Endodermal cell (in vitro differentiated cells): ENCODE measurements at regions not wholly inside any gene's neighbourhood (a gene's known extent, or its start where the extent isn't known, plus 50 kb on each side); places are given as distances from the start of the nearest gene placed in this dataset.

Source experiments
- DNase-seq: peaks from one replicate; pipeline ENCODE4 v3.0.0-alpha.2; 2017
- H3K27ac ChIP-seq: 2 replicates; pipeline ENCODE4 v1.5.1; 2013; ENCODE audit warnings: mild to moderate bottlenecking, low read depth, low read length, moderate library complexity
- H3K27me3 ChIP-seq: 2 replicates; pipeline ENCODE4 v1.6.1; 2013; ENCODE audit warnings: mild to moderate bottlenecking, low read length, moderate library complexity; ENCODE audit not compliant: insufficient read depth, control insufficient read depth, poor library complexity, severe bottlenecking
- H3K36me3 ChIP-seq: 2 replicates; pipeline ENCODE4 v1.7.0; 2013; ENCODE audit warnings: mild to moderate bottlenecking, low read length, moderate library complexity; ENCODE audit not compliant: control insufficient read depth, insufficient read depth
- H3K4me1 ChIP-seq: one replicate; pipeline ENCODE4 v1.7.0; 2013; ENCODE audit warnings: low read length; ENCODE audit not compliant: control insufficient read depth, insufficient read depth
- H3K4me3 ChIP-seq: 2 replicates; pipeline ENCODE4 v1.5.1; 2013; ENCODE audit warnings: mild to moderate bottlenecking, low read length, moderate library complexity
- H3K9ac ChIP-seq: 2 replicates; pipeline ENCODE4 v1.6.1; 2013; ENCODE audit warnings: mild to moderate bottlenecking, low read length, moderate library complexity; ENCODE audit not compliant: poor library complexity, severe bottlenecking; ENCODE audit errors: extremely low read depth
- H3K9me3 ChIP-seq: 2 replicates; pipeline ENCODE4 v1.6.1; 2013; ENCODE audit warnings: mild to moderate bottlenecking, low read length, moderate library complexity; ENCODE audit not compliant: control insufficient read depth
- H3K27ac Mint-ChIP-seq: 2 replicates; pipeline ENCODE4 v1.8.0; 2020; ENCODE audit warnings: mixed read lengths
- H3K27me3 Mint-ChIP-seq: 2 replicates; pipeline ENCODE4 v1.8.0; 2021; ENCODE audit warnings: mild to moderate bottlenecking, mixed read lengths; ENCODE audit not compliant: insufficient read depth
- H3K36me3 Mint-ChIP-seq: 2 replicates; pipeline ENCODE4 v1.8.0; 2020; ENCODE audit warnings: low read depth, mixed read lengths
- H3K4me1 Mint-ChIP-seq: 2 replicates; pipeline ENCODE4 v1.8.0; 2020; ENCODE audit warnings: mixed read lengths
- H3K4me3 Mint-ChIP-seq: 2 replicates; pipeline ENCODE4 v1.8.0; 2020; ENCODE audit warnings: mild to moderate bottlenecking, moderate library complexity, mixed read lengths
- H3K9me3 Mint-ChIP-seq: 2 replicates; pipeline ENCODE4 v1.8.0; 2020; ENCODE audit warnings: mild to moderate bottlenecking, mixed read lengths
- CTCF ChIP-seq: fragments of 200-600 bp; sonication (generic); conservative IDR thresholded peaks from 2 replicates; pipeline ENCODE4 v1.5.0; 2021; ENCODE audit warnings: antibody characterized with exemption, mild to moderate bottlenecking
- WGBS, 2 experiments: methylation state at CpG; one replicate each; pipeline versions ENCODE4 v1.1.5 to v1.1.7; 2013; ENCODE audit warnings: missing lambda C conversion rate in 2 of 2, mixed read lengths in 1 of 2; ENCODE audit not compliant: insufficient coverage in 1 of 2, insufficient read length in 1 of 2; 5-methylcytosine and 5-hydroxymethylcytosine counted together

DNA sequence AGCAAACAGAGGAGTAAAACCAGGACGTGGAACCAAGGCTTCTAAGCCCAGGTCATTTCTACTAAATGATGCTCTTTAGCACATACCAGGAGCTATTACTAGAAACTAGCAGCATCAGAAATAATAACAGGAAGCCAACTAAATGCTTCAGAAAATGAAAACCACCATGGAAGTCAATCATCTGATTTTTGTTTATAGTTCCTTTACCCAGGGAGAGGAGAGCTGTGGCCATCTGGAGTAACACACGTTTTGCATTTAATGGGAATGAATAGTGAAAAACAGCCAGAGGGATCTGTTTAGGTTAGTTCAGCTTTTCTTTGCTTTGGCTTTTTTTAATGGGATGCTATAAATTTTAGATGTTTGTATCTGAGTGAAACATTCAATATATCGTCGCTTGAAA, 250.7 kb upstream of the ARHGAP20 start:
- H3K9me3 ChIP-seq, result no peaks in the 10 kb centered on the region
- Mint-ChIP-seq H3K4me3 (no peak overlapping the region), H3K27me3 (no peaks in the 10 kb centered on the region), H3K36me3 (no peaks in the 10 kb centered on the region), H3K27ac (no peak overlapping the region), H3K9me3 (no peaks in the 10 kb centered on the region), H3K4me1 (no peaks in the 10 kb centered on the region)
- DNase-seq, result no peak
- no peaks in the 10 kb centered on the region for H3K36me3 ChIP-seq
- H3K4me1 ChIP-seq, result no peaks in the 10 kb centered on the region
- no peak overlapping the region for H3K9ac ChIP-seq
- no peak overlapping the region for H3K4me3 ChIP-seq
- 63 to 86% methylated on average over 1 to 4 of the region's 4 CpGs for WGBS, 2 experiments
- no peak overlapping the region for H3K27ac ChIP-seq
- H3K27me3 ChIP-seq, result no peaks in the 10 kb centered on the region
- no peak for TF ChIP-seq CTCF

DNA sequence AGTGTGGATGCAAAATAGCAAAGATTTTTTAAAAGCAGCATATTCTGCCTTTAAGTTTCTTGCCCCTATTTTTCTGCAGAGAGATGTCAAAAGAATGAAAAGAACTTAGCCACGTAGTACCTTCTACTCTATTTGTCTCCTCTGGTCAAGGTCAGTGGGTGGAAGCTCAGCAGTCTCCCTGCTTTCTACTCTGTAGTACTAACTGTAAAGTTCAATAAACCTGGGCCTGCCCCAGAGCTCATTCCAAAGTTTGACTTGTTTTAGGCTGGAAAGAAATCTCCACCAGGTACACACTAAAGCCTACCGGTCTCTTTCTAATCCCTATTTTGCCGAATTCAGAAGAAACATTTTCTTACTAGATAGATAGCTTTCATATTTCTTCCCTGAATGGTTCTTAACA, 247.9 kb upstream of the ARHGAP20 start:
- Mint-ChIP-seq H3K9me3 (no peaks in the 10 kb centered on the region), H3K4me1 (no peaks in the 10 kb centered on the region), H3K27me3 (no peaks in the 10 kb centered on the region), H3K27ac (no peak overlapping the region), H3K36me3 (no peaks in the 10 kb centered on the region), H3K4me3 (no peak overlapping the region)
- Histone ChIP-seq H3K4me1 (no peaks in the 10 kb centered on the region), H3K9ac (no peak overlapping the region), H3K27ac (no peak overlapping the region), H3K9me3 (no peaks in the 10 kb centered on the region), H3K4me3 (no peak overlapping the region), H3K27me3 (no peaks in the 10 kb centered on the region), H3K36me3 (no peaks in the 10 kb centered on the region)
- DNase-seq, result no peak
- no peak for TF ChIP-seq CTCF
- WGBS, 2 experiments, result 90 to 94% methylated on average over 3 of the region's 3 CpGs

- no peaks in the 10 kb centered on the region for H3K9me3 Mint-ChIP-seq
- H3K27me3 ChIP-seq, result no peaks in the 10 kb centered on the region
- WGBS, 2 experiments, result 87 to 95% methylated on average over 3 to 4 of the region's 4 CpGs
- no peak overlapping the region for H3K27ac ChIP-seq
- no peak overlapping the region for H3K4me3 Mint-ChIP-seq
- H3K9me3 ChIP-seq, result no peaks in the 10 kb centered on the region
- no peaks in the 10 kb centered on the region for H3K36me3 ChIP-seq
- DNase-seq, result no peak
- H3K36me3 Mint-ChIP-seq, result no peaks in the 10 kb centered on the region
- no peak for TF ChIP-seq CTCF
- H3K27me3 Mint-ChIP-seq, result no peaks in the 10 kb centered on the region
- H3K4me1 ChIP-seq, result no peaks in the 10 kb centered on the region
- H3K9ac ChIP-seq, result no peak overlapping the region
- no peak overlapping the region for H3K27ac Mint-ChIP-seq
- no peaks in the 10 kb centered on the region for H3K4me1 Mint-ChIP-seq
- H3K4me3 ChIP-seq, result no peak overlapping the region
Measured at GRCh38 chr11:110958216-110958615, 246.0 kb upstream of the ARHGAP20 start.
